Cardiac muscle cell (in vitro differentiated cells and primary cell): ENCODE measurements at regions not wholly inside any gene's neighbourhood (a gene's known extent, or its start where the extent isn't known, plus 50 kb on each side); places are given as distances from the start of the nearest gene placed in this dataset.

Experiments
- DNase-seq, 2 donors: peaks; one replicate each; pipeline versions ENCODE4 v3.0.0 to v3.0.0-alpha.2; 2010 to 2017; ENCODE audit warnings: low read depth in 1 of 2, low spot score in 1 of 2
- H3K27ac ChIP-seq: fragments of 200-600 bp; sonication (generic); 2 replicates; pipeline ENCODE4 v1.5.1; 2016
- H3K27me3 ChIP-seq: fragments of 200-600 bp; sonication (generic); 2 replicates; pipeline ENCODE4 v1.6.0; 2016; ENCODE audit warnings: control low read depth
- H3K36me3 ChIP-seq: fragments of 200-600 bp; sonication (generic); 2 replicates; pipeline ENCODE4 v1.5.1; 2016; ENCODE audit warnings: control low read depth
- H3K4me1 ChIP-seq: fragments of 200-600 bp; sonication (generic); 2 replicates; pipeline ENCODE4 v1.8.1; 2017; ENCODE audit warnings: low read depth, mild to moderate bottlenecking, mixed run types
- H3K4me3 ChIP-seq: fragments of 200-600 bp; sonication (generic); 2 replicates; pipeline ENCODE4 v1.5.1; 2016; ENCODE audit warnings: mild to moderate bottlenecking
- H3K9me3 ChIP-seq: fragments of 200-600 bp; sonication (generic); 2 replicates; pipeline ENCODE4 v1.5.1; 2017; ENCODE audit warnings: low read depth, mild to moderate bottlenecking, control low read depth
- TF ChIP-seq, protein P1 (sequence below): IDR thresholded peaks from 2 replicates; pipeline ENCODE4 v1.5.1; 2012; ENCODE audit warnings: low read depth, mild to moderate bottlenecking, low read length

DNA sequence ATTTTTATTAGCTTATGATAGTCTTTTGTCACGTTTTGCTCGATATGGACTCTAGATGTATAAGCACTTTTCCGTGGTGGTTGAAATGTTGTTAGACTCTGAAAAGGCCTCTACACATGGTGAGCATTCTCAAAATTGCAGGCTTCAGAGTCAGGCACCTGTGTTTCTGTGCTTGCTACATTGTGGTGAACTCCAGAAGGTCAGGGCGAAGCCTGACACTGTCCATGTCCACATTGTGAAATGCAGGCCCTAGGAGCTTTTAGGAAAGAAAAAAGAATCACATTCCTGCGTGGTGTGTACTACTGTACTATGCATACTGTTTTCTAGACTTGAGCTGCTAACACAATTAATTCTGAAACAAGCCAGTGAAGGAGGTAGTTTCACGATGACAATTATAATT, 86.3 kb downstream of the HS3ST1 start:
- Histone ChIP-seq H3K9me3 (no peaks in the 10 kb centered on the region), H3K27ac (no peak overlapping the region), H3K4me1 (no peaks in the 10 kb centered on the region), H3K4me3 (no peak overlapping the region), H3K27me3 (no peaks in the 10 kb centered on the region), H3K36me3 (no peaks in the 10 kb centered on the region)
- TF ChIP-seq, protein P1, sequence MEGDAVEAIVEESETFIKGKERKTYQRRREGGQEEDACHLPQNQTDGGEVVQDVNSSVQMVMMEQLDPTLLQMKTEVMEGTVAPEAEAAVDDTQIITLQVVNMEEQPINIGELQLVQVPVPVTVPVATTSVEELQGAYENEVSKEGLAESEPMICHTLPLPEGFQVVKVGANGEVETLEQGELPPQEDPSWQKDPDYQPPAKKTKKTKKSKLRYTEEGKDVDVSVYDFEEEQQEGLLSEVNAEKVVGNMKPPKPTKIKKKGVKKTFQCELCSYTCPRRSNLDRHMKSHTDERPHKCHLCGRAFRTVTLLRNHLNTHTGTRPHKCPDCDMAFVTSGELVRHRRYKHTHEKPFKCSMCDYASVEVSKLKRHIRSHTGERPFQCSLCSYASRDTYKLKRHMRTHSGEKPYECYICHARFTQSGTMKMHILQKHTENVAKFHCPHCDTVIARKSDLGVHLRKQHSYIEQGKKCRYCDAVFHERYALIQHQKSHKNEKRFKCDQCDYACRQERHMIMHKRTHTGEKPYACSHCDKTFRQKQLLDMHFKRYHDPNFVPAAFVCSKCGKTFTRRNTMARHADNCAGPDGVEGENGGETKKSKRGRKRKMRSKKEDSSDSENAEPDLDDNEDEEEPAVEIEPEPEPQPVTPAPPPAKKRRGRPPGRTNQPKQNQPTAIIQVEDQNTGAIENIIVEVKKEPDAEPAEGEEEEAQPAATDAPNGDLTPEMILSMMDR: no peak
- peak in 1 of 2 donors; percentile 30 for DNase-seq

DNA sequence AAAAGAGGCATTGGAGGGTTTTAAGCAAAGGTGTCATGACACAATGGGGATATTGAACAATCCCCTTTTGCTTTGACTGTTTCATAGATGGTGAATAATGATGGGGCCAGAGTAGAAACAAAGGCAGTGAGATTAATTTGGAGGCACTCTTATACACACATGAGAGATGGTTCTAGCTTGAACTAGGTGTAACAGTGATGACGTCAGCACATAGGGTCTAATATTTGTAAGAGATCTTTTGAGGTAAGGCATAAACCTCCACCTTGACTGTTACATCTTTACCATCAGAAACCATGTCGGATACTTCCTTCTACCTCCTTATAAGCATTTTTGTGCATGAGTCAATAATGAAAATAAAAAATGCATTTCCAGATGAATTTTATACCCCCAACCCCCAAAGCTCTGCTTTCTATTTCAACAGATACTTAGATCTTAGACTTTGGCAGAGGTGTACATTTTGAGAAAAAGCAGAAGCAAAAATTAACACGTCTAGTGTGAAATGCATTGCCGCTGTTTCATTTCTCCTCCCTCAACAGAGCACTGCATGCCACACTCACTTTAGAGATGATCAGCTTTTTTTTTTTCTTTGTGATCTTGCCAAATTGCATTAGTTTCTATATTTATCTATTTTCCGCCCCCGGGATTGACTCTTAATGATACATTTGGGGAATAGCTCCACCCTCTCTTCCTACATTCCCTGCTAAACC, 87.2 kb downstream of the HS3ST1 start:
- H3K4me3 ChIP-seq: no peak overlapping the region
- H3K27ac ChIP-seq: no peak overlapping the region
- no peaks in the 10 kb centered on the region for H3K36me3 ChIP-seq
- no peaks in the 10 kb centered on the region for H3K4me1 ChIP-seq
- H3K9me3 ChIP-seq: no peaks in the 10 kb centered on the region
- no peak for DNase-seq
- H3K27me3 ChIP-seq: no peaks in the 10 kb centered on the region
- TF ChIP-seq, protein P1: no peak

DNA sequence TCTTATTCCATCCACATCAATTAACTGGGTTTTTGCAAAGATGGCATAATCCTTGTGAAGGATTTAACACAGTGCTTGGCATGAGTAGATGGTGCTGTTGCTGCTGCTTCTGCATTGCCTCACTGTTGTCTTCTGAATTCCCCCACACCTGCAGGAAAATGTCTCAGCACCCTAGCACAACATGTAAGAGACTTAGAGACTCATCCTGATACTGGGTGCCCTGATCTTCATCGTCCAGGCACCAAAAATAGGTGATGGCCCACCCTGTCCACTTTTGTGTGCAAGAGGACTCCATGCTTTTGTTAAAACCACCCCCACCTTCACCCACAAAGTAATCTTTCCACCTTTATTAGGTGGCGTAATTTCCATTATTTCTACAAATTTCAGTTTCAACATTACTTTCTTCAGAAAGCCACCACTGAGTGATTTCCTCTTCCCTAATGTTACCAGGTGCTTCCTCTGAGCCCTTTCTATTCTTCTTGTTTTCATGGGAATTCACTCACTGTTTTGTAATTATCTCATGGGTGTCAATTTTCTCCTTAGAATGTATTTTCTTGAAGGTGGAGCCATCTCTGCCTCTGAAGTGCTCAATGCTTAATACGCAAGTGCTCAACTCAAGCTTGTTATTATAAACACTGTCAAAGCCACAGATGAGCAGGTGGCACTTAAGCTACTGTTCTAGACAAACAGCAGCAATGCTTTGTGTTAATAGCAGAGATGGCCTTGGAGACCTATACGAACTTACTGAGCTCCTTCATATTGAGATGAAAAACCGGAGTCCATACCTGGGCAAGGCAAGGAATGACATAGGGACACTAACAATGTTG, 89.5 kb downstream of the HS3ST1 start:
- no peak overlapping the region for H3K27ac ChIP-seq
- DNase-seq: no peak
- TF ChIP-seq, protein P1: no peak
- H3K36me3 ChIP-seq: no peaks in the 10 kb centered on the region
- no peaks in the 10 kb centered on the region for H3K4me1 ChIP-seq
- H3K27me3 ChIP-seq: no peaks in the 10 kb centered on the region
- H3K9me3 ChIP-seq: no peaks in the 10 kb centered on the region
- no peak overlapping the region for H3K4me3 ChIP-seq

DNA sequence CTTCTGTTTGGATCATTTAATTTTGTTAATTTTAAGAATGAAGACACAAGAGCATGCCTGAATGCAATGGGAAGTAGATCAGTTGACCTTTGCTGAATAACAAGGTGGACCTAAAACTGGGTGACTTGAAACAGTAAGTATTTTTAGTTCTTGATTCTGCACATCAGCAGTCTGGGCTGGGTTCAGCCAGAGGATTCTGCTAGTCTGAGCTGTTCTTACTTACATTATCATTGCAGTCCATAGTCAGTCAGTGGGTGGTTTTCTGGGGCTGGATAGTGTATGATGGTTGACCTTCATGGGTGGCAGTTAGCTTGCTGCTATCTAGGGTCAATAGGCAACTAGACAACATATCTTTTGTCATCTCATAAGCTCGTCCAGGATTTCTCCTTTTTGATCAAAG, 91.4 kb downstream of the HS3ST1 start:
- no peaks in the 10 kb centered on the region for H3K36me3 ChIP-seq
- H3K4me1 ChIP-seq: no peaks in the 10 kb centered on the region
- DNase-seq: no peak
- no peaks in the 10 kb centered on the region for H3K9me3 ChIP-seq
- no peaks in the 10 kb centered on the region for H3K27me3 ChIP-seq
- no peak overlapping the region for H3K27ac ChIP-seq
- no peak overlapping the region for H3K4me3 ChIP-seq
- TF ChIP-seq, protein P1: no peak

DNA sequence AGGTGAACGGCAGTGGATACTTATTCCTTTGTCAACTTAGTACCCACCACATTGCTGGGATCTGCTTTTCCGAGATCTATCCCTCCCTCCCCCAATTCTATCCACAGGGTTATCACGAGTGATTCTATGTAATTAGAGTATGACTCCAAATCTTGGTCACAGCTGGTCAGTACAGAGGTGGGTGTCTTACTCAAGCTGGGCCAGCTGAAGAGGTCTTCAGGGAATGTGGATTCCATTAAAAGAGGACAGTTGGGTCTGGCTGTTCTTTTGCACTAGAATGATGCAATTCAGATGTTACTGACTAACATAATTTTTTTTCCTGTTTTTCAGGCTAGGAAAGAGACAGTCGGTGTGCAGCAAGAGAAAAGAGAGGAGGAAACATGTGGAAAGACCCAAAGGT, 92.3 kb downstream of the HS3ST1 start:
- H3K9me3 ChIP-seq: no peaks in the 10 kb centered on the region
- no peaks in the 10 kb centered on the region for H3K27me3 ChIP-seq
- H3K4me3 ChIP-seq: no peak overlapping the region
- TF ChIP-seq, protein P1: no peak
- H3K27ac ChIP-seq: no peak overlapping the region
- no peak for DNase-seq
- H3K36me3 ChIP-seq: no peaks in the 10 kb centered on the region
- H3K4me1 ChIP-seq: no peaks in the 10 kb centered on the region
